HAP-1 (cell line): ENCODE measurements at regions not wholly inside any gene's neighbourhood (a gene's known extent, or its start where the extent isn't known, plus 50 kb on each side); places are given as distances from the start of the nearest gene placed in this dataset.

ENCODE experiments used
- DNase-seq, 2 experiments: peaks; one replicate each; pipeline ENCODE4 v3.0.0-alpha.2; 2016 to 2020; ENCODE audit warnings: low spot score in 2 of 2
- H3K27me3 ChIP-seq: fragments of 250-450 bp; sonication (Bioruptor Pico); 2 replicates; pipeline ENCODE4 v1.5.1; 2020; ENCODE audit warnings: low read depth, mild to moderate bottlenecking, moderate library complexity
- H3K36me3 ChIP-seq: fragments of 250-450 bp; sonication (Bioruptor Pico); replicated peaks from 2 replicates; pipeline ENCODE4 v1.5.1; 2020; ENCODE audit warnings: mild to moderate bottlenecking
- H3K4me1 ChIP-seq: fragments of 250-450 bp; sonication (Bioruptor Pico); 2 replicates; pipeline ENCODE4 v1.5.1; 2020; ENCODE audit warnings: mild to moderate bottlenecking
- H3K4me3 ChIP-seq: fragments of 250-450 bp; sonication (Bioruptor Pico); 2 replicates; pipeline ENCODE4 v1.5.1; 2020; ENCODE audit warnings: mild to moderate bottlenecking, moderate library complexity
- H3K9me3 ChIP-seq: fragments of 250-450 bp; sonication (Bioruptor Pico); 2 replicates; pipeline ENCODE4 v1.5.1; 2020; ENCODE audit warnings: mild to moderate bottlenecking, moderate library complexity
- in situ Hi-C: fragments of 300-500 bp; cut with MboI; formaldehyde crosslinking; loops from 3 replicates; pipeline ENCODE4 v1.14.3; 2020; ENCODE audit warnings: low sequenced_read_pairs, inconsistent platforms, mixed read lengths

- Histone ChIP-seq H3K4me3 (no peak overlapping the region), H3K36me3 (no peaks in the 10 kb centered on the region), H3K4me1 (no peaks in the 10 kb centered on the region), H3K27me3 (no peaks in the 10 kb centered on the region), H3K9me3 (no peaks in the 10 kb centered on the region)
- DNase-seq, result no peak
- in situ Hi-C loops, result no loop called here
Observed at GRCh38 chr6:23494367-23494766, 631.6 kb upstream of the NRSN1 start.

GRCh38 chr6:23498013-23498412, 628.0 kb upstream of the NRSN1 start:
- no peaks in the 10 kb centered on the region for H3K4me1 ChIP-seq
- no peak for DNase-seq
- no peaks in the 10 kb centered on the region for H3K27me3 ChIP-seq

GRCh38 chr6:23499549-23499948, 626.5 kb upstream of the NRSN1 start:
- no peak for DNase-seq
- Histone ChIP-seq H3K36me3 (no peaks in the 10 kb centered on the region), H3K4me1 (no peaks in the 10 kb centered on the region), H3K9me3 (no peaks in the 10 kb centered on the region), H3K4me3 (no peak overlapping the region), H3K27me3 (no peaks in the 10 kb centered on the region)
- in situ Hi-C loops, result no loop called here

More at GRCh38 chr6:23498013-23498412, 628.0 kb upstream of the NRSN1 start:
- Histone ChIP-seq H3K9me3 (no peaks in the 10 kb centered on the region), H3K36me3 (no peaks in the 10 kb centered on the region), H3K4me3 (no peak overlapping the region)
- in situ Hi-C loops, result no loop called here

GRCh38 chr6:23503173-23503572, 622.8 kb upstream of the NRSN1 start:
- Histone ChIP-seq H3K36me3 (no peaks in the 10 kb centered on the region), H3K4me1 (no peaks in the 10 kb centered on the region), H3K9me3 (no peaks in the 10 kb centered on the region), H3K4me3 (no peak overlapping the region), H3K27me3 (no peaks in the 10 kb centered on the region)
- DNase-seq, result no peak
- in situ Hi-C loops, result no loop called here

GRCh38 chr6:23505026-23505425, 621.0 kb upstream of the NRSN1 start:
- Histone ChIP-seq H3K4me1 (no peaks in the 10 kb centered on the region), H3K27me3 (no peaks in the 10 kb centered on the region)
- DNase-seq, result no peak

GRCh38 chr6:23510778-23511510, 615.1 kb upstream of the NRSN1 start:
- no peak for DNase-seq
- no peaks in the 10 kb centered on the region for H3K36me3 ChIP-seq
- in situ Hi-C loops, result no loop called here
- no peaks in the 10 kb centered on the region for H3K27me3 ChIP-seq
- H3K4me1 ChIP-seq, result no peaks in the 10 kb centered on the region
- no peak overlapping the region for H3K4me3 ChIP-seq
- no peaks in the 10 kb centered on the region for H3K9me3 ChIP-seq

More at GRCh38 chr6:23505026-23505425, 621.0 kb upstream of the NRSN1 start:
- in situ Hi-C loops, result no loop called here
- Histone ChIP-seq H3K4me3 (no peak overlapping the region), H3K36me3 (no peaks in the 10 kb centered on the region), H3K9me3 (no peaks in the 10 kb centered on the region)

GRCh38 chr6:23511817-23512216, 614.2 kb upstream of the NRSN1 start:
- no peaks in the 10 kb centered on the region for H3K4me1 ChIP-seq
- H3K36me3 ChIP-seq, result no peaks in the 10 kb centered on the region
- no peaks in the 10 kb centered on the region for H3K27me3 ChIP-seq
- H3K9me3 ChIP-seq, result no peaks in the 10 kb centered on the region
- DNase-seq, result no peak
- in situ Hi-C loops, result no loop called here
- H3K4me3 ChIP-seq, result no peak overlapping the region

- Histone ChIP-seq H3K4me1 (no peaks in the 10 kb centered on the region), H3K36me3 (no peaks in the 10 kb centered on the region), H3K27me3 (no peaks in the 10 kb centered on the region), H3K4me3 (no peak overlapping the region), H3K9me3 (no peaks in the 10 kb centered on the region)
- no peak for DNase-seq
- in situ Hi-C loops, result no loop called here
Observed at GRCh38 chr6:23518294-23518693, 607.7 kb upstream of the NRSN1 start.

- no peaks in the 10 kb centered on the region for H3K9me3 ChIP-seq
- H3K4me3 ChIP-seq, result no peak overlapping the region
- in situ Hi-C loops, result no loop called here
- H3K36me3 ChIP-seq, result no peaks in the 10 kb centered on the region
- H3K4me1 ChIP-seq, result no peaks in the 10 kb centered on the region
- no peaks in the 10 kb centered on the region for H3K27me3 ChIP-seq
- DNase-seq, result no peak
Observed at GRCh38 chr6:23522792-23523547, 603.0 kb upstream of the NRSN1 start.

GRCh38 chr6:23523771-23524170, 602.2 kb upstream of the NRSN1 start:
- in situ Hi-C loops, result no loop called here
- DNase-seq, result no peak
- Histone ChIP-seq H3K4me3 (no peak overlapping the region), H3K4me1 (no peaks in the 10 kb centered on the region), H3K36me3 (no peaks in the 10 kb centered on the region), H3K27me3 (no peaks in the 10 kb centered on the region), H3K9me3 (no peaks in the 10 kb centered on the region)

- Histone ChIP-seq H3K4me3 (no peak overlapping the region), H3K4me1 (no peaks in the 10 kb centered on the region), H3K27me3 (no peaks in the 10 kb centered on the region), H3K36me3 (no peaks in the 10 kb centered on the region), H3K9me3 (no peaks in the 10 kb centered on the region)
- in situ Hi-C loops, result no loop called here
- DNase-seq, result no peak
Observed at GRCh38 chr6:23524548-23524947, 601.5 kb upstream of the NRSN1 start.

- Histone ChIP-seq H3K36me3 (no peaks in the 10 kb centered on the region), H3K27me3 (no peaks in the 10 kb centered on the region), H3K4me1 (no peaks in the 10 kb centered on the region), H3K4me3 (no peak overlapping the region), H3K9me3 (no peaks in the 10 kb centered on the region)
- in situ Hi-C loops, result no loop called here
- no peak for DNase-seq
Observed at GRCh38 chr6:23526526-23526925, 599.5 kb upstream of the NRSN1 start.

GRCh38 chr6:23529902-23530301, 596.1 kb upstream of the NRSN1 start:
- in situ Hi-C loops, result no loop called here
- Histone ChIP-seq H3K4me1 (no peaks in the 10 kb centered on the region), H3K36me3 (no peaks in the 10 kb centered on the region), H3K4me3 (no peak overlapping the region), H3K27me3 (peaks cover 3% of the 10 kb centered on the region; the same call in 1 of the 2 replicates), H3K9me3 (no peaks in the 10 kb centered on the region)
- no peak for DNase-seq

- in situ Hi-C loops, result no loop called here
- H3K36me3 ChIP-seq, result no peaks in the 10 kb centered on the region
- no peak for DNase-seq
Observed at GRCh38 chr6:23531666-23532065, 594.3 kb upstream of the NRSN1 start.

More at GRCh38 chr6:23531666-23532065, 594.3 kb upstream of the NRSN1 start:
- Histone ChIP-seq H3K4me3 (no peak overlapping the region), H3K9me3 (no peaks in the 10 kb centered on the region), H3K27me3 (peaks cover 3% of the 10 kb centered on the region; the same call in 1 of the 2 replicates), H3K4me1 (no peaks in the 10 kb centered on the region)
